Ishikawa (cell line): ENCODE measurements at regions not wholly inside any gene's neighbourhood (a gene's known extent, or its start where the extent isn't known, plus 50 kb on each side); places are given as distances from the start of the nearest gene placed in this dataset.

ENCODE experiments used
- CEBPB ChIP-seq: IDR thresholded peaks from 2 replicates; pipeline ENCODE4 v1.6.1; 2012
- CREB1 ChIP-seq: IDR thresholded peaks from 2 replicates; pipeline ENCODE4 v1.6.1; 2012; ENCODE audit warnings: low read depth
- EGR1 ChIP-seq: IDR thresholded peaks from 2 replicates; pipeline ENCODE4 v1.6.1; 2012
- FOXM1 ChIP-seq: IDR thresholded peaks from 2 replicates; pipeline ENCODE4 v1.6.1; 2012; ENCODE audit warnings: low read depth, borderline replicate concordance
- NFIC ChIP-seq: IDR thresholded peaks from 2 replicates; pipeline ENCODE4 v1.6.1; 2012
- TEAD4 ChIP-seq: IDR thresholded peaks from 2 replicates; pipeline ENCODE4 v1.6.1; 2012

- TF ChIP-seq NFIC: no peak
- TF ChIP-seq FOXM1: no peak
- TF ChIP-seq EGR1: no peak
- no peak for TF ChIP-seq TEAD4
- TF ChIP-seq CREB1: no peak
- TF ChIP-seq CEBPB: no peak
Observed at GRCh38 chr14:51189600-51190376, 50.3 kb upstream of the TMX1 start.
